DMS79 treated with DMSO at 0.1 percent for 48 hours (cell line): ENCODE measurements at regions not wholly inside any gene's neighbourhood (a gene's known extent, or its start where the extent isn't known, plus 50 kb on each side); places are given as distances from the start of the nearest gene placed in this dataset.
"Not testable (repeated sequence)": the region's sequence is repeated elsewhere in the genome, so short reads cannot be mapped to it uniquely, and the experiment has no call there.

ENCODE experiments used
- DNase-seq: peaks from one replicate; lab custom pipeline; 2025; lab: John Stamatoyannopoulos, UW

DNA sequence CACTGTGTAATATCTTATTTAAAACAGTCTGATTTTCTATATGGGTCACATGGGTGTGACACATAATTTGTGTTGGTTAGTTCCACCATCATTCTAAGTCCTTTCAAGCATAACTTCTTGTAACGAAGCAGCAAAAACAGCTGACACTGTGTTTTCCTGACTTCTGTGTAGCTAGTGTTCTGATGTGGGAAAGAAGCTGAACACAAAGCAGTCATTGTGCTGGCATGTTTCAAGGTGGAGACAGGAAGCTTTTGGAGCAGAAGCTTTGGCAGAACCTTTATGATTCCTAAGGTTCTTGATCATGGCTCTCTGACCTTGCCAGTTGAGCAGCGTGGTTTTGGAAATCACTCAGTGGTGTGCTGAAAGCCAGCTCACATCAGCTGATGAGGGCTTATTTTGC, 351.7 kb upstream of the MDGA2 start:
- DNase-seq: no peak

DNA sequence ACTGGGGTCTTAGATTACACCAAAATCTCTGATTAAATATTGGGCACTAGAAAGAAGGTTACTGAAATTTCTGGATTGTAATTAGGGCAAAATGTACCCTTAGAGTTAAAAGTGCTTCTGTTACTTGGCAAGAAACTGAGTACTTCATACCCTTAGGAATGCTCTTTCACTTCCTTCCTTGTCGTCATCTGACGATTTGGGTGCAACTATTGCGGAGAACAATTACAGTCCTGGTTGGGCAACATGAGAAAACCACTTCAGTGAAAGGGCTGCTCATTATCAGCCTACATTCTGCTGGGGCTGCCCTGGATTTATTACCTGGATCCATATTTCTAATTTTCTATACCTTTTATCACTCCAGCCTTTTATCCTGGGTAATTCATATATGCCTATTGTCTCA, 348.5 kb upstream of the MDGA2 start:
- DNase-seq: no peak

DNA sequence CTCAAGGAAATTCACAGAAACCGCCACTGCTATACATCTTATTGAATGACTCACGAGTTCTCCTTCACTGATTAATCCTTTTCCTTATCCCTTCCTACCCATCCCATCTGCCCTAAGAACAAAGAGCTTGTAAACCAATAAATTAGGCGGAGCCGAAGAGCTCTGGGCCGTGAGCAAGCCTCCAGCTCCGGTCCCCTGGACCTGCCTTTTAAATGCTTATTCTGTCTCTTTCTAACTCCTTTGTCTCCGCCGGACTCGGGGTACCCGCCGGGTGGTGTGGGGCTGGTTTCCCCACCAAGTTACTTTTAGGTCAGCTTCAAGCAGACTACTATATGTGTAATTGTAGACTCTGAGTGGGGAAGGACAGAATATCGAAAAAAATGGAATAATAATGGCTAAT, 336.1 kb upstream of the MDGA2 start:
- DNase-seq: not testable (repeated sequence)

DNA sequence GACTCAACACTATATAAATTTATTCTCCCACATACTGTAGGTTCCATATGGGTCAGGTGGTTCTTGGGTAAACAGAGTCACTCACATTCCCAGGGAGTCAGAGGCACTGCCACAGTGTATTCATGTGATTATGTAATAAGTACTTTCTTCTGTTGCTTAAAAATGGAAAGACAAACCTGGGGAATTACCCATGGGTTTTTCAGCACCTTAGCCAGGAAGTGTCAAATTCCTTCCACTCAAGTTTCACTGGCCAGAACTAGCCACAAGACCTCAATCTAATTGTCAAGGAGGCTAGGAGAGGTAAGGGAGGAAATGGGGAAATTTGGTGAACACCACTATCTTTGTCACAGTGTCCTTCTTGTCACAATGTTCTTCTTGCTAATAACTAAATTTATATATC, 333.2 kb upstream of the MDGA2 start:
- no peak for DNase-seq

DNA sequence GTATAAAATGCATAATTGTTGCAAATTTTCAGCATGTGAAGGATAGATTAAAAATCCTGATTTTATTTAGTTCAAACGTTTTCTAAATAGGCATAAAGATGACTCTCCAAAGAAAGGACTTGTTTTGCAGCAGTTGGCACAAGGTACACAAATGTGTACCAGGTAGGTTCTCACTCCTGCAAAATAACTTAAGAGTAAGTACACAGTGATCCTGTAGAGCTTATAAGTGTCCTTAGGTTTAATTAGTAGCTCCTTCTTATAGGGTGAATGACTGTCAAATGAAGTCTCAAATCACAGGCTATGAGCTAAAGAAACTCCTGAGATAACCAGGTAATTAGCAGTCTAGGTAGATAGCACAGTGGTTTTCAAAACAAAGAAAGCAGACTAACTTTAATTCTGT, 330.6 kb upstream of the MDGA2 start:
- DNase-seq: no peak

DNA sequence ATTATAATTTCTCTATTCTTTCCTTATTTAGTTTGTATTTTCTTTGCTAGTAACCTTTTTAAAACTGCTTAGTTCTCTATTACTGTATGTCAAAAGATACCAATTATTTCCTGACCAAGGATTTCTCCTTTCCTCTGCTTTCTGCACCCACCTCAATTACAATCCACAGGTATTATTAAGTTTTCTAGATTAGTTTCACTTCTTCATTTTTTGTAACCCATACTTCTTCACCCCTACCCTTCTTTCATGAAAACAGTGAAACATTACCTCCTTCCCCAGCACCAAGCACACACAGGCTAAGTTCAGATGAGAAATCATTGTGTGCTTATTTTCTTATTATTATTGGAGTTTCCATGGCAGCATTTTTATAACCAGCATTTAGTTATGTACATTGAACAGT, 318.5 kb upstream of the MDGA2 start:
- DNase-seq: no peak

DNA sequence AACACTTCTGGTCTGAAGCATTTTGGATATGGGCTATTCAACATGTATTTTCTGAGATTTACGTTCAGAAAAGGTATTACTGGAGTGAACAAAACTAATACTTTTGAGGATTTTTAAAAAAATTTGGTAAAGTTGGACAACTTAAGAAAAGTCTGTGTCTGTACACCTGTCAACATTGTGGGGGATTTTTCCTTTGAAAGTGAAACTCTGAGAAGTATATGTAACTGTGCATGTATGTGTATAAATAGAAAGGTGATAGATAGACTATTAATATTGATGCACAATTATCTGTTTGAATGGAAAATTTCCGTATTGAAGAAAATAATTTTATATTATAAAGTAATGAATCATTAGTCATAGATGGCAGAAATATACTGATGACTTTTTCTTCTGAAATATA, 312.8 kb upstream of the MDGA2 start:
- DNase-seq: no peak

DNA sequence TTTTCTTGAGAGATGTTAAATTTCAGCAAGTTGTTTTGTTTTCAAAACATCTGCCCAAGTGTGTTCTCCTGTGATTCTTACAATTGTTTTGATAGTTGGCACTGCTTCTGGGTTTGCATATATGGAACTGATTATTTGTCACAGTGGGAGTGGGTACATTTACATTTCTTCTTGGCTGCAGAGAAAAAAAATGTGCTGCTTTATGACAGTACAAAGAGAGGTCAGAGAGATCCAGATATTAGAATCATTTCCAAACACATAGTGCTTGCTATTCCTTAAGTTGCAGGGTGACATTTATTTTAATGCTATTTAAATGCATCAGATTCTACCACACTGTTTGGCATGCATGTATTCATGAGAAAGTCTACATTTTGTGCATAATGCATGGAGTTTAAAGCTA, 303.5 kb upstream of the MDGA2 start:
- no peak for DNase-seq

DNA sequence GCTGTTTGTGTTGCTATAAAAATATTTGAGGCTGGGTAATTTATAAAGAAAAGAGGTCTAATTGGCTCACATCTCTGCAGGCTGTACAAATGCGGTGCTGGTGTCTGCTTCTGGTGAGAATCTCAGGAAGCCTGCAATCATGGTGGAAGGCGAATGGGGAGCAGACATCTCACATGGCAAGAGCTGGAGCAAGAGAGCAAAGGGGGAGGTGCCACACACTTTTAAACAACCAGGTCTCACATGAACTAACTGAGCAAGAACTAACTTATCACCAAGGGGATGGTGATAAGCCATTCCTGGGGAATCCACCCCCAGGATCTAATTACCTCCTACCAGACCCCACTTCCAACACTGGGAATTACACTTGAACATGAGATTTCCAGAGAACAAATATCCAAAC, 300.7 kb upstream of the MDGA2 start:
- no peak for DNase-seq

DNA sequence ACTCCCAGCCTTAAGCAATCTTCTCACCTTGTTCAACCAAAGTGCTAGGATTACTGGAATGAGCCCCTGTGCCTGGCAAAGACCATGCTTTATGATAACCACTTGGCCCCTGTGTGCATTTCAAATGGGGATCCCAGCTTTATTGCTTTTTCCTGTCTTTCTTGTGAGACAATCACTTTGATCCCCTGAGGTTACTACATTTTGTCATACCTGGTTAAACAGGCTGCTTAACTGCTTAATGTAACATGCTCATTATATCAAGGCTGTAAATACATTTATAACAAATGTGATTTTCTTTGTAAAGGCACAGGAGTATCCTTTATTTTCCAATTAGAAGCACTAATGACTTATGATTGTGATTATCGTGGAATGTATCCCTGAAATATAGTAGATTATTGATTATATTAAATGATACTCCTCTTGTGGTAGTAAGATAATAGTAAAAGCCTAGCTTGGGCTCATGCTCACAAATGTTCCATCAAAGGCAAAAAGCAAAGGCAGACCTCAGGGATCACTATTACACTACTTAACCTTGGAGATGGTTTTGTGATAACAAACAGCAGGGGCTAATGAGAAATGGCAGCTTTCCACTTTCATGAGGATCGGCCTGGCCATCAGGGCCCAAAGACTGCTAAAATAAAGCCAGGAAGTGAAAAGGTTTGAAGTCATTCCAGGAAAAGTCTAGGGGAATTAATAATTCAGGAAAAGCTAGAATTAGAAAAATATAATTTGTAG, 290.8 kb upstream of the MDGA2 start:
- DNase-seq: no peak

DNA sequence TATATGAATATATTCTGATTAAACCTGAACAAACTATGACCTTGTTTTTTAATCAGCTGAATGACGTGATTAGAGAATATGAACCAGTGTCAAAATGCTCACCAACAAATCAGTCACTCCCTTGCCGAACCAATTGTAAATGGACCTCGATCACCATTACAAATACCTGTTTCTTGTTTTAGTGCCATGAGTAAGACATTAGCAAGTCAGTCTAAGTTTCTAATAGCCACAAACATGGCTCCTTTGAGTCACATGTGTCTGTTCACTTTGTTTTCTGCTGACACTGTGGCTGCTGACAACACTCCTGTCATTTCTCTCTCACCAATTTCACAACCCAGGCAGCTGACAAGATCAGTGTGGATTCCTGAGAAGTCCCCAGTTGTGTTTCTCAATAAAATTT, 286.2 kb upstream of the MDGA2 start:
- DNase-seq: no peak

DNA sequence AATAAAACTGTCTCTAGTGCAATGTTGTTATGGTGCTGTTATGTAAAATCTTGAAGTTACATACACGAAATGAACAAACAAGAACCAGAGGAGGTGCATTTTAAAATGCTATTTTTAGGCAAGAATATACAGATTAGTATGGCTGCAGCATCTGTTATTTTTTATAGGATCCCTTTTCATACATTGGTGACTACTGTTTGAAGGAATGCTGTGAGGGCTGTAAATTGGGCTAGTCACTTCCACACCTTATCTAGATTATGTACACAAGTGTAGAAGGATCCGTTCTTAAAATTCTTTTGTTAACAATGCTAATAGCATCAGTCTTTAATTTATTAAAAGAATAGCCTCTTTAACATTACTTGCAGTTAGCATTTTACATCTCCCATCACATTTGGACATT, 284.3 kb upstream of the MDGA2 start:
- no peak for DNase-seq

DNA sequence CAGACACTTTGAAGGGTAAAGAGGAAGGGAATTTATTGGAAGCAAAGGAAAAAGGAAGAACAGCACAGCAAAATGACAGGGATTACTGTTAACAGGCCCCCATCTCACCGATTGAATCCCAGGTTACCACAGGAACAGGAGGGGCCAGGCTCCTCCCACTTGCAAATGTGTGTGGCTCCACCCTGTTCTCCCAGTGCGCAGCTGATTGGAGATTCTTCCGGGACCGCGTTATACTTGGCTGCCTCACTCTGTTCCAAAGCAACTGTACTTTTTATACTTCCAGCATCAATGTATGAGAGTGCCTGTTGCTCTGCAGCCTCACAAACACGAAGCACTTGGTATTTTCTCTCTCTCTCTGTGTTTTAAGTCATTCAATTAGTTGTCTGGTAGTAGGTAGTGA, 273.6 kb upstream of the MDGA2 start:
- no peak for DNase-seq

DNA sequence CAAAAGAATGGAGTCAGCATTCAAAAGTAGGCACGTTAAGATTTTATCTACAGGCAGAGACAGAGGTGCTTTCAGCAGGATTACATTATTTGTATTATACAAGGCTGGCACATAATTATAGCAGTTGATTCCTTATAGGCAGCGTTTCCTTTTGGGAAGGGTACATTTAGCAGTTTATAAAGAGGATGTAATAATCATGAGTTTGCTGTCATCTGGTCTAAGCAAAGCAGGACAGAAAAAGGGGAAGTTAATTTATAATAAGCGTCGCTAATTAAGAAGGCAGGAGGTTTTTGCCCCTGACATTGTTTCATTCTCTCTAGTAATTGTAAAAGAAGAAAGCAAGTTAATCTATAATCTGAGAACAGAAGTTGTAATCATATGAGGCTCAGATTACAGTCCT, 259.9 kb upstream of the MDGA2 start:
- DNase-seq: no peak

DNA sequence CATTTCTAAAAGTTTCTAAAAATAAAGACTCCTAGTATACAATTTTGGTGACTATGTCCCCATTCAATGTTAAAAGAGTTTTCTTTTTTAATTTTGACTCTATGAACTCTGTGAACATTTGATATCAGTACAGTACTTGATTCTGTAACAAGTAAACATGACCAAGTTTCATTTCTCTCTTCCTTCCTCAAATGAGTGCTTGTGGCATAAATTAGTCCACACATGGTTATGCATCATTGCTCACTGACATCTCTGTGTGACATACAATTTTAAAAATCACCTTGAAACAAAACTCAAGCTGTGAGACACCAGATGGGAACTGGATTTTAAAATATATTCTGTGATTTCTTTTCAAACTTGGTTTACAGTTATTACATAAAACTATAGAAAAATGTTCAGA, 253.9 kb upstream of the MDGA2 start:
- DNase-seq: no peak

DNA sequence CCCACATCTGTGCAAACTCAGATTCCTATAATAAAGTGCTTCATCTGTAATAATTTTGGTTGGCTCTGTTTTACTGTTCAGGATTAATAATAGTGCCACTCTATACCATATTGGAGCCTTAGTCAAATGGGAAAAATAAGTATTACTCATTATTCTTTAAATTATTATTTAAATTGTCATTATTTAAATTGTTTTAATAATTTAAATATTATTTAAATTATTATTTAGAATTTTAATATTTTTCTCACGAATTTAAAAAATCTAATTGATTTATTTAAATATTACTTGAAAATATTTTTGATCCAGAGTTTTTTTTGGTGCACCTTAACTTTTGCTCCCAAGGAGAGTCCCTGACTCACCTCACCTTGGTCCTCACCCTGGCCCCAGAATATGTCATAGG, 245.7 kb upstream of the MDGA2 start:
- no peak for DNase-seq

DNA sequence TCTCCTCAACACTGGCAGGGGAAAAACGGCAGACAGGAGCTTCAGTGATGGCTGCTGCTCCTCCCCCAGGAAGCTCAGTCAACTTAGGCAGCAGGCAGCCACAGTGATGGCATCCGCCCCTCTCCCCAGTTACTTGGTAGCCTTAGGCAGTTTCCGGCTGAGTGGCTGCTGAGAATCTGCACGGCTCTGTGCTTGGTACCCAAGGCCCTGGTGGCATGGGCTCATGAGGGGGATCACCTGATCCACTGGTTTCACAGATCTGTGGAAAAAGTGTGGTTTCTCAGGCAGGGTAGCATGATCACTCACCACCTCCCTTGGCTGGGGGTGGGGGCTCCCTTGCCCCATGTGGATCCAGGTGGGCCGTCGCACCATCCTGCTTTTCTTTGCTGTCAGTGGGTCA, 244.6 kb upstream of the MDGA2 start:
- no peak for DNase-seq

DNA sequence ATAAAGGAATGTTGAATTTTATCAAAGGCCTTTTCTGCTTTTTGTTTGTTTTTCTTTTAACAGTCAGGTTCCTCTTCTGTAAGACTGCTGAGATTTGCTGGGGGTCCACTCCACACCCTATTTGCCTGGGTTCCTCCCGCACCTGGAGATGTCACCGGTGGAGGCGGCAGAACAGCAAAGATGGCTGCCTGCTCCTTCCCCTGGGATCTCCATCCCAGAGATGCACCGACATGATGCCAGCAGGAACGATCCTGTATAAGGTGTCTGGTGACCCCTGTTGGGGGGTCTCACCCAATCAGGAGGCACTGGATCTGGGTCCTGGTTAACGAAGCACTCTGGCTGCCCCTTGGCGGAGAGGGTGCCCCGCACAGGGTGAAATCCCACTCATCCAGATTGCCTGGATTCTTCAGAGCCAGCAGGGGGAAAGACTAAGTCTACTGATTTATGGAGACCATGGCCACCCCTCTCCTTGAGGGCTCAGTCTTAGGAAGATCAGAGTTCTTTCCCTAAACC, 244.0 kb upstream of the MDGA2 start:
- no peak for DNase-seq

DNA sequence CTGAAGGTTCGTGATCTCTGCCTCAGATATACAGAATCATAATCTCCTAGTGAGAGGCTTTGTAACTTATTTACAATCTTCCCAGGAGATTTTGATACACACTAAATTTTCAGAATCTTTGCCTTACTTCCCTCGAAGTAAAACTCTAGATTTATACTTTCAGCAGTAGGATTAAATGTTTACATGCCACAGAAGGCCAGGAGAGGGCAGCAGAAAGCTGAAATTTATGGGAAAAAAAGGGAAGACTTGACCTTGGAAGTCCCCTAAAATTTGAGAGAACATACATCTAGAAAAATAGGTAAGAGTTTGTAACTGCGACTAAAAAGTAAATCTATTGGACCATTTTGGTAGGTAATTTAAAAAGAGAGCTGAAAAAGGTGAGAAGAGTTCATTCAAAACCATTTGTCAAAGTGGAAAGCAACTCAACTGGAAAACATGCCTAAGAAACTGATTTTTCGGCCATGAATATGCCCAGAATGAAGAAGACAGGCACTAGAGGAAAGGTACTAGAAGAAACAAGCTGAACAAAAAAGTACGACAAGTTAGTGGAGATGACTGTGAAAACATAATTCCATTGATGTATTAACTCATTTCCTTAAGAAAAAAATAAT, 242.0 kb upstream of the MDGA2 start:
- no peak for DNase-seq

DNA sequence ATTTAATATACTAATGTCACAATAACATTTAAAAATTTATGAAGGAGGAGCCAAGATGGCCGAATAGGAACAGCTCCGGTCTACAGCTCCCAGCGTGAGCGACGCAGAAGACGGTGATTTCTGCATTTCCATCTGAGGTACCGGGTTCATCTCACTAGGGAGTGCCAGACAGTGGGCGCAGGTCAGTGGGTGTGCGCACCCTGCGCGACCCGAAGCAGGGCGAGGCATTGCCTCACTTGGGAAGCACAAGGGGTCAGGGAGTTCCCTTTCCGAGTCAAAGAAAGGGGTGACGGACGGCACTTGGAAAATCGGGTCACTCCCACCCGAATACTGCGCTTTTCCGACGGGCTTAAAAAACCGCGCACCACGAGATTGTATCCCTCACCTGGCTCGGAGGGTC, 225.7 kb upstream of the MDGA2 start:
- DNase-seq: not testable (repeated sequence)

DNA sequence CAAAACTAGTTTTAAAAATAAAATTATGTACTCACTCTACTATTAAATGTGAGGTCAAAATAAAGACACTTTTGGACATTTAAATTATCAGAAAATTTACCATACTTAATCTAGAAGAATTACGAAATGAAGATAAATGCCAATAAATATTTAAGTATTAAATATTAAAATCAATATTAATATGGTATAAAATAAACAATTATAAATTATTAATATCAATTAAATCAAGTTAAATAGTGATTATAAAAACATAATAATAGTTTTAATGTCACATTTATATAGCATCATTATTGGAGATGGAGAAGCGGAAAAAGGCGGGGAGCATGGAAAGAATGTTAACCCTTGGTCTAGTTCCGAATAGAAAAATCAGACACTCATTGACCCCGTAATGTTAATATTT, 224.3 kb upstream of the MDGA2 start:
- no peak for DNase-seq

DNA sequence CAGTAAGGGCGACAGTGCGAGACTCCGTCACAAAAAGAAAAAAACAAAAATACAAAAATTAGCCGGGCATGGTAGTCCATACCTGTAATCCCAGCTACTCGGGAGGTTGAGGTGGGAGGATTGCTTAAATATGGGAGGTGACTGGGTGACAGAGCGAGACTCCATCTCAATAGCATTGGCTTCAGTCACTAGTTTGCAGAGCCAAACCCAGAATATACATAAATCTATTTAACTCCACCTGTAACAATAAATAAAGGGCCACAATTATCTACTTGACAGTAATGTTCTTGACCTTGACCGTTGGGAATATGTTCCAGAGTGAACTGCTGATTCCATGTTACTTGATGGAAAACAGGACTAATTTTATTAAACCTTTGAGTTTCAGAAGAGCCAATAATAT, 198.9 kb upstream of the MDGA2 start:
- DNase-seq: no peak

DNA sequence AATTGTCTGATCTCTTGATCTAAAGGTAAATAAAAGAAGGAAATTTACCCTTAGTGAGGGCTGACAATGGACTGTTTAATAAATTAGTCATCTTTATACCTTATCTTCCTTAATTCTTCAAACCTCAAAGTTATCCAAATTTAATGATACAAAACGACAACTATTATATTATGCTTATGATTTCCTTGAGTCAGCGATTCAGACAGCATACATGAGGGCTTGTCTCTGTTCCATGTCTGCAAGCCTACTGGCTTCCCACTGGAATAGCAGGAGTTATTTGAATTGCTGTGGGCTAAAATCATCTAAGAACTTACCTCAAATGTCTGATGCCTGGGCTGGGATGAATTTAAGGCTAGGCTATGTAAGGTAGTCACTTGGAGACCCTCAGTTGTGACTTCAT, 197.2 kb upstream of the MDGA2 start:
- no peak for DNase-seq

DNA sequence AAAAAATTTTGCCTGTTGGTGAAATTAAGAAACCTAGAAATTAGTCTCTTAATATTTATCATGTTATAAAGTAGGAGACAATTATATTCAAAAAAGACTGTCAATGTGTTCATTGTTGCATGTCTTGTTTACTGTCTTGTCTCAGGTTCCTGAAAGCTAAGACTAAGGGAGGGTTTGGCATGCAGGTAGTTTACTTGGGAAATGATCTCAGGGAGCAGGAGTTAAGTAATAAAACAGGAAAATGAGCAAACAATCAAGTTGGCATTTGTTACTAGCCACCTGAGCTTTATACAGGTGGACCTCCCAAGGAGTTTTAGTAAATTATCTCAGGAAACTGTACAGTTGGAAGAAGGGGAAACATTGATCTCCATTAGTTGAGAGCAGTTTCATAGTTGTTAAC, 188.0 kb upstream of the MDGA2 start:
- no peak for DNase-seq
